GM12878 (cell line): ENCODE measurements at regions not wholly inside any gene's neighbourhood (a gene's known extent, or its start where the extent isn't known, plus 50 kb on each side); places are given as distances from the start of the nearest gene placed in this dataset.

Experiments
- ATAC-seq: fragments of 200-7000 bp; cut with Tn5 transposase; 3 replicates; pipeline ENCODE4 v1.9.1; 2020; ENCODE audit warnings: mild to moderate bottlenecking, moderate library complexity
- BruUV-seq: library from RNA; stranded (reverse); fragments of 400-500 nt; replicated peaks from 2 replicates; lab custom pipeline; 2021; lab: Mats Ljungman, UMichigan
- CTCF ChIA-PET: fragments of 300-600 bp; sonication (Branson Sonifier 250); formaldehyde crosslinking; extraction: SDS; loops from one replicate; lab custom pipeline; 2021; ENCODE audit warnings: inconsistent platforms; lab: Yijun Ruan, JAX
- POLR2A ChIA-PET: fragments of 350-600 bp; formaldehyde crosslinking; extraction: SDS; loops from one replicate; lab custom pipeline; 2021; ENCODE audit warnings: inconsistent platforms; lab: Charles Lee
- RAD21 ChIA-PET: fragments of 300-600 bp; sonication (Branson Sonifier 250); formaldehyde crosslinking; loops from one replicate; lab custom pipeline; 2023; ENCODE audit warnings: antibody characterized with exemption; ENCODE audit not compliant: unreplicated experiment; lab: Charles Lee
- SMC1A ChIA-PET: fragments of 300-600 bp; sonication (Branson Sonifier 250); formaldehyde crosslinking; loops from one replicate; lab custom pipeline; 2023; ENCODE audit not compliant: unreplicated experiment, uncharacterized antibody; lab: Charles Lee
- DNase-seq: peaks from one replicate; pipeline ENCODE4 v3.0.0-alpha.2; 2011; ENCODE audit warnings: low read depth, low spot score
- FAIRE-seq: peaks from 3 replicates; lab custom pipeline; 2011; peaks lifted over from hg19 to GRCh38; lab: Jason Lieb, UNC
- H2AFZ ChIP-seq: 2 replicates; pipeline ENCODE4 v1.6.0; 2011; ENCODE audit warnings: low read depth, low read length, control low read depth; ENCODE audit not compliant: control insufficient read depth
- H3K27ac ChIP-seq: 2 replicates; pipeline ENCODE4 v1.5.1; 2011; ENCODE audit warnings: control low read depth; ENCODE audit not compliant: control insufficient read depth, insufficient read depth
- H3K27me3 ChIP-seq, 2 experiments: replicated peaks in 1 of 2; 2 replicates each; pipeline versions ENCODE4 v1.6.0 to v1.6.1; 2011; ENCODE audit warnings: low read length in 1 of 2; ENCODE audit not compliant: control insufficient read depth in 2 of 2, insufficient read depth in 2 of 2
- H3K36me3 ChIP-seq, 2 experiments: 2 replicates each; pipeline ENCODE4 v1.5.1; 2011; ENCODE audit warnings: low read length in 1 of 2; ENCODE audit not compliant: control insufficient read depth in 2 of 2, insufficient read depth in 2 of 2
- H3K4me1 ChIP-seq: 2 replicates; pipeline ENCODE4 v1.6.1; 2011; ENCODE audit warnings: mild to moderate bottlenecking, low read length, moderate library complexity, mixed read lengths; ENCODE audit not compliant: control insufficient read depth, insufficient read depth
- H3K4me2 ChIP-seq: 2 replicates; pipeline ENCODE4 v1.6.0; 2011; ENCODE audit warnings: control low read depth; ENCODE audit not compliant: control insufficient read depth, insufficient read depth
- H3K4me3 ChIP-seq: fragments of 200-600 bp; sonication (generic); 2 replicates; pipeline ENCODE4 v1.5.1; 2016
- H3K79me2 ChIP-seq: 2 replicates; pipeline ENCODE4 v1.6.0; 2011; ENCODE audit warnings: low read length; ENCODE audit not compliant: control insufficient read depth, insufficient read depth
- H3K9ac ChIP-seq: 2 replicates; pipeline ENCODE4 v1.8.0; 2011; ENCODE audit warnings: low read length, control low read depth, mixed read lengths; ENCODE audit not compliant: control insufficient read depth, insufficient read depth
- H3K9me3 ChIP-seq: replicated peaks from 3 replicates; pipeline ENCODE4 v1.5.1; 2011; ENCODE audit warnings: mild to moderate bottlenecking, low read length; ENCODE audit not compliant: control insufficient read depth, insufficient read depth
- H4K20me1 ChIP-seq: 2 replicates; pipeline ENCODE4 v1.6.0; 2011; ENCODE audit not compliant: control insufficient read depth, insufficient read depth
- CBX5 ChIP-seq: sonication (generic); IDR thresholded peaks from 2 replicates; pipeline ENCODE4 v1.6.1; 2016; ENCODE audit warnings: low read depth, moderate library complexity, mild to moderate bottlenecking, inconsistent platforms
- CHD2 ChIP-seq: IDR thresholded peaks from 2 replicates; pipeline ENCODE4 v1.6.1; 2011; ENCODE audit warnings: low read depth, low read length, improper control_type of control experiment, borderline replicate concordance
- ETV6 ChIP-seq, 2 experiments: fragments of 450-650 bp in 1 of 2; IDR thresholded peaks in 1 of 2; conservative IDR thresholded peaks in 1 of 2; 2 replicates each; pipeline ENCODE4 v1.6.1; 2014; ENCODE audit warnings: antibody characterized with exemption in 1 of 2, borderline replicate concordance in 1 of 2, low read depth in 1 of 2, mild to moderate bottlenecking in 1 of 2, moderate library complexity in 1 of 2
- FOS ChIP-seq: IDR thresholded peaks from 3 replicates; pipeline ENCODE4 v1.6.1; 2011; ENCODE audit warnings: borderline replicate concordance; ENCODE audit not compliant: insufficient read length; ENCODE audit errors: extremely low read depth
- GATAD2B ChIP-seq: fragments of 450-650 bp; conservative IDR thresholded peaks from 2 replicates; pipeline ENCODE4 v1.6.1; 2017; ENCODE audit warnings: low read depth, mild to moderate bottlenecking, moderate library complexity
- HDAC6 ChIP-seq: fragments of 200-600 bp; sonication (generic); IDR thresholded peaks from one replicate; pipeline ENCODE4 v1.8.0; 2017; ENCODE audit warnings: antibody characterized with exemption; ENCODE audit not compliant: unreplicated experiment
- NFYA ChIP-seq: IDR thresholded peaks from 2 replicates; pipeline ENCODE4 v1.6.1; 2011; ENCODE audit warnings: low read depth, mild to moderate bottlenecking, low read length, improper control_type of control experiment, borderline replicate concordance
- SREBF2 ChIP-seq: IDR thresholded peaks from 2 replicates; pipeline ENCODE4 v1.6.1; 2012; ENCODE audit warnings: mild to moderate bottlenecking, low read length
- WGBS: methylation state at CpG from one replicate; pipeline ENCODE4 v1.1.6; 2016; ENCODE audit warnings: low lambda C conversion rate; ENCODE audit not compliant: insufficient replicate concordance, insufficient coverage; ENCODE audit errors: missing lambda C conversion rate; 5-methylcytosine and 5-hydroxymethylcytosine counted together
- in situ Hi-C: fragments of 300-500 bp; cut with MboI; formaldehyde crosslinking; loops from 9 replicates; pipeline ENCODE4 v1.14.3; 2018; ENCODE audit warnings: mixed read lengths
- intact Hi-C: fragments of 100-400 bp; cut with micrococcal nuclease; formaldehyde crosslinking; loops from one replicate; pipeline ENCODE4 v1.14.2; 2022; ENCODE audit not compliant: unreplicated experiment
- TF ChIP-seq, protein P1 (sequence below): fragments of 450-650 bp; IDR thresholded peaks from 2 replicates; pipeline ENCODE4 v1.6.1; 2018; ENCODE audit warnings: mild to moderate bottlenecking, low read depth, moderate library complexity; ENCODE audit not compliant: partially characterized antibody

DNA sequence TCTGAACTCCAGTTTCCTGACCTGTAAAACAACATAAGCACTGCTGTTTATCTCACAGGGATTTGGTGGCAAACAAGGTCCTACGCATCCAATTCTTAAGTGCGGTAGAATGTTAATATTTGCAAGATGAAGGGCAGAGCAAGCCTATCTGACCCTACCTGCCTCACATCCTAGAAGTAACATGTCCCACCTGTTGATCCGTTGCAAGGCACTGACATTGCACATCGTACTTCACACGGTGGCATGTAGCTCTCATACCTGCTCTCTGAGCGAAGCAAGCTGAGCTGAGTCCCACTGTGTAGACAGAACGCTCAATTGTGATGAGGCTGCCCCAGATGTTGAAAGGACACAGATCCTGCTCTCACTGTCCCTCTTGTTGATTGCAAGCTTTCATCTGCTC is 154.7 kb upstream of the PDE10A start (continued):
- TF ChIP-seq CBX5 = no peak

- in situ Hi-C loops (no loop called here), intact Hi-C loops (no loop called here)
- no peak overlapping the region for H2AFZ ChIP-seq
- RAD21 ChIA-PET = no interaction called here
- H3K36me3 ChIP-seq = no peaks in the 10 kb centered on the region
- H3K9ac ChIP-seq = no peak overlapping the region
- H3K79me2 ChIP-seq = no peaks in the 10 kb centered on the region
- no peak for FAIRE-seq
- no peak overlapping the region for H3K27ac ChIP-seq
- no peak for ATAC-seq
- H3K9me3 ChIP-seq = no peaks in the 10 kb centered on the region
- no TSS peak for BruUV-seq
- peaks cover 0 to 8% of the 10 kb centered on the region in 2 experiments; a peak in 3 of 4 replicates for H3K27me3 ChIP-seq
- no peak overlapping the region for H3K4me2 ChIP-seq
- SMC1A ChIA-PET = no interaction called here
- no peak overlapping the region for H3K4me3 ChIP-seq
- H3K4me1 ChIP-seq = no peaks in the 10 kb centered on the region
- WGBS = 28% methylated on average over 3 of the region's 3 CpGs
- no peak for TF ChIP-seq HDAC6
- no peaks in the 10 kb centered on the region for H4K20me1 ChIP-seq
- POLR2A ChIA-PET = no interaction called here
- DNase-seq = no peak
- CTCF ChIA-PET = no interaction called here
These were observed 154.1 kb upstream of the PDE10A start for GRCh38 chr6:165817148-165817547.

- no TSS peak for BruUV-seq
These were observed 151.6 kb upstream of the PDE10A start for GRCh38 chr6:165814679-165815078.

More at GRCh38 chr6:165814679-165815078, 151.6 kb upstream of the PDE10A start:
- Histone ChIP-seq H3K4me1 (no peaks in the 10 kb centered on the region), H3K4me3 (no peak overlapping the region), H3K36me3 (no peaks in the 10 kb centered on the region), H3K9me3 (no peaks in the 10 kb centered on the region), H3K79me2 (no peaks in the 10 kb centered on the region), H3K4me2 (no peak overlapping the region), H2AFZ (no peak overlapping the region), H3K9ac (no peak overlapping the region), H4K20me1 (no peaks in the 10 kb centered on the region), H3K27me3 (peaks cover 0 to 5% of the 10 kb centered on the region in 2 experiments; a peak in 3 of 4 replicates), H3K27ac (no peak overlapping the region)
- in situ Hi-C loops = no loop called here
- TF ChIP-seq GATAD2B = no peak
- no peak for TF ChIP-seq FOS
- no peak for TF ChIP-seq CHD2
- no peak for TF ChIP-seq ETV6 (conservative IDR thresholded peaks at IDR 0.05 in 1 of 2, IDR thresholded peaks at IDR 0.05 in 1 of 2; ENCODE audit: borderline replicate concordance in 1 of 2, low read depth in 1 of 2)
- TF ChIP-seq, protein P1, sequence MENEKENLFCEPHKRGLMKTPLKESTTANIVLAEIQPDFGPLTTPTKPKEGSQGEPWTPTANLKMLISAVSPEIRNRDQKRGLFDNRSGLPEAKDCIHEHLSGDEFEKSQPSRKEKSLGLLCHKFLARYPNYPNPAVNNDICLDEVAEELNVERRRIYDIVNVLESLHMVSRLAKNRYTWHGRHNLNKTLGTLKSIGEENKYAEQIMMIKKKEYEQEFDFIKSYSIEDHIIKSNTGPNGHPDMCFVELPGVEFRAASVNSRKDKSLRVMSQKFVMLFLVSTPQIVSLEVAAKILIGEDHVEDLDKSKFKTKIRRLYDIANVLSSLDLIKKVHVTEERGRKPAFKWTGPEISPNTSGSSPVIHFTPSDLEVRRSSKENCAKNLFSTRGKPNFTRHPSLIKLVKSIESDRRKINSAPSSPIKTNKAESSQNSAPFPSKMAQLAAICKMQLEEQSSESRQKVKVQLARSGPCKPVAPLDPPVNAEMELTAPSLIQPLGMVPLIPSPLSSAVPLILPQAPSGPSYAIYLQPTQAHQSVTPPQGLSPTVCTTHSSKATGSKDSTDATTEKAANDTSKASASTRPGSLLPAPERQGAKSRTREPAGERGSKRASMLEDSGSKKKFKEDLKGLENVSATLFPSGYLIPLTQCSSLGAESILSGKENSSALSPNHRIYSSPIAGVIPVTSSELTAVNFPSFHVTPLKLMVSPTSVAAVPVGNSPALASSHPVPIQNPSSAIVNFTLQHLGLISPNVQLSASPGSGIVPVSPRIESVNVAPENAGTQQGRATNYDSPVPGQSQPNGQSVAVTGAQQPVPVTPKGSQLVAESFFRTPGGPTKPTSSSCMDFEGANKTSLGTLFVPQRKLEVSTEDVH = no peak
- no peak for TF ChIP-seq SREBF2
- no peak for TF ChIP-seq NFYA
- POLR2A ChIA-PET = no interaction called here
- intact Hi-C loops = no loop called here
- SMC1A ChIA-PET = no interaction called here
- RAD21 ChIA-PET = no interaction called here
- ATAC-seq (no peak), DNase-seq (no peak), FAIRE-seq (no peak)
- 82% methylated on average over 10 of the region's 10 CpGs for WGBS
- CTCF ChIA-PET = no interaction called here
